ENCODE measurements at regions not wholly inside any gene's neighbourhood (a gene's known extent, or its start where the extent isn't known, plus 50 kb on each side); places are given as distances from the start of the nearest gene placed in this dataset.
"Not testable (repeated sequence)": the region's sequence is repeated elsewhere in the genome, so short reads cannot be mapped to it uniquely, and the experiment has no call there.

GRCh38 chr4:141332359-141333181, 111.9 kb downstream of the ZNF330 start:
- H3K36me3 Mint-ChIP-seq (ENCODE audit: low read depth); DNase-seq (ENCODE audit: low spot score); H3K27ac Mint-ChIP-seq; H3K4me3 Mint-ChIP-seq; H3K4me1 Mint-ChIP-seq (ENCODE audit: low read depth); H3K9me3 Mint-ChIP-seq: not testable (repeated sequence)
- peaks cover 41% of the 10 kb centered on the region for H3K27me3 Mint-ChIP-seq (ENCODE audit: low read depth)

- not testable (repeated sequence) for H3K27ac Mint-ChIP-seq; DNase-seq (ENCODE audit: low spot score); H3K4me1 Mint-ChIP-seq (ENCODE audit: low read depth); H3K4me3 Mint-ChIP-seq; H3K9me3 Mint-ChIP-seq; H3K36me3 Mint-ChIP-seq (ENCODE audit: low read depth)
- peaks cover 41% of the 10 kb centered on the region for H3K27me3 Mint-ChIP-seq (ENCODE audit: low read depth)
Measured at GRCh38 chr4:141333456-141334230, 112.9 kb downstream of the ZNF330 start.

- Mint-ChIP-seq H3K4me1 (ENCODE audit: low read depth) (no peaks in the 10 kb centered on the region), H3K27ac (no peak overlapping the region)
Measured at GRCh38 chr4:141335166-141335565, 114.5 kb downstream of the ZNF330 start.

DNA sequence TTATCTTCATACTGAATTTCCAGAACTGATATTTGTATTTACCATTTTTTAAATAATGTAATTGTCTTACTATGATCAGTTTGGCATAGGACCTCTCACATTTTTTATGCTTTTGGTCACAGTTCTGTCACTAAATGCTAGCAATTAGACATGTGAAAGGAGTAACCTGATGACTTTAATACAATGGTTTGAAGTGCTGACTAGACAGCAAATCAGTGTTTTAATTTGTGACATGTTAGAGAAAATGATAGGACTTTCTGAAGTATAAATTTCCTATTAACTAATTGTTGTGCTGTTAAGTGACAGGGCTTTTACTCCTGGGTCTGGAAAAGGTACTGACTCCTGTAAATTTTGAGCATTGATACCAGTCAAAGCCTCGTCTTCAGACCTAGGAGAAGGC, 117.5 kb downstream of the ZNF330 start:
- no peaks in the 10 kb centered on the region for H3K36me3 Mint-ChIP-seq (ENCODE audit: low read depth)
- no peak for DNase-seq (ENCODE audit: low spot score)
- no peak overlapping the region for H3K4me3 Mint-ChIP-seq
- no peaks in the 10 kb centered on the region for H3K9me3 Mint-ChIP-seq
- H3K27me3 Mint-ChIP-seq (ENCODE audit: low read depth) = peaks cover 24% of the 10 kb centered on the region
- no peaks in the 10 kb centered on the region for H3K4me1 Mint-ChIP-seq (ENCODE audit: low read depth)
- H3K27ac Mint-ChIP-seq = no peak overlapping the region

More at GRCh38 chr4:141335166-141335565, 114.5 kb downstream of the ZNF330 start:
- Mint-ChIP-seq H3K27me3 (ENCODE audit: low read depth) (peaks cover 37% of the 10 kb centered on the region), H3K36me3 (ENCODE audit: low read depth) (no peaks in the 10 kb centered on the region), H3K4me3 (no peak overlapping the region), H3K9me3 (no peaks in the 10 kb centered on the region)
- DNase-seq (ENCODE audit: low spot score) = no peak

- H3K36me3 Mint-ChIP-seq (ENCODE audit: low read depth) = no peaks in the 10 kb centered on the region
- H3K4me3 Mint-ChIP-seq = no peak overlapping the region
- DNase-seq (ENCODE audit: low spot score) = no peak
- peaks cover 15% of the 10 kb centered on the region for H3K27me3 Mint-ChIP-seq (ENCODE audit: low read depth)
- no peaks in the 10 kb centered on the region for H3K9me3 Mint-ChIP-seq
- no peak overlapping the region for H3K27ac Mint-ChIP-seq
- no peaks in the 10 kb centered on the region for H3K4me1 Mint-ChIP-seq (ENCODE audit: low read depth)
Measured at GRCh38 chr4:141339391-141339790, 118.7 kb downstream of the ZNF330 start.

DNA sequence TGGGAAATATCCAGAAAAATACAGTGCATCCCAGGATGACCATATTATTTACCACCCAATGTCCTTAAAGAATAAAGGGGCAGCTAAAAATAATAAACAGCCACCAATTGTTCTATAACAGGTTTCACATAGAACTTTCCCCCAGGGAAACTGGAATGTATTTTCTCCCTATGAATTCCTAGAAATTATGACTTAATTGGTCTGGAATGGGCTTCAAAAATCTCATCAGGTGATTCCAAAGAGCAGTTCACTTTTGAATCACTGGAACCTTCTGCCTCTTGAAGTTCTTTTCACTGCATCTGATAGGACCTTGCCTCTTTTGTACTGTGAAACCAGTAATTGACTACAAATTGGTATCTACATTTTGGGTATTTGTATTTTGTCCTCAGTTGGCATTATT, 119.3 kb downstream of the ZNF330 start:
- no peaks in the 10 kb centered on the region for H3K4me1 Mint-ChIP-seq (ENCODE audit: low read depth)
- DNase-seq (ENCODE audit: low spot score) = no peak
- H3K9me3 Mint-ChIP-seq = no peaks in the 10 kb centered on the region
- H3K27ac Mint-ChIP-seq = no peak overlapping the region
- H3K36me3 Mint-ChIP-seq (ENCODE audit: low read depth) = no peaks in the 10 kb centered on the region
- H3K27me3 Mint-ChIP-seq (ENCODE audit: low read depth) = peaks cover 11% of the 10 kb centered on the region
- H3K4me3 Mint-ChIP-seq = no peak overlapping the region

- no peak overlapping the region for H3K4me3 Mint-ChIP-seq
- H3K4me1 Mint-ChIP-seq (ENCODE audit: low read depth) = no peaks in the 10 kb centered on the region
- H3K27ac Mint-ChIP-seq = no peak overlapping the region
- no peaks in the 10 kb centered on the region for H3K36me3 Mint-ChIP-seq (ENCODE audit: low read depth)
- H3K9me3 Mint-ChIP-seq = no peaks in the 10 kb centered on the region
- no peak for DNase-seq (ENCODE audit: low spot score)
- H3K27me3 Mint-ChIP-seq (ENCODE audit: low read depth) = peaks cover 7% of the 10 kb centered on the region
Measured at GRCh38 chr4:141340458-141340857, 119.8 kb downstream of the ZNF330 start.

GRCh38 chr4:141346144-141346543, 125.4 kb downstream of the ZNF330 start:
- H3K9me3 Mint-ChIP-seq = no peaks in the 10 kb centered on the region
- no peaks in the 10 kb centered on the region for H3K4me1 Mint-ChIP-seq (ENCODE audit: low read depth)
- H3K36me3 Mint-ChIP-seq (ENCODE audit: low read depth) = no peaks in the 10 kb centered on the region
- DNase-seq (ENCODE audit: low spot score) = no peak
- H3K4me3 Mint-ChIP-seq = no peak overlapping the region
- peaks cover 11% of the 10 kb centered on the region for H3K27me3 Mint-ChIP-seq (ENCODE audit: low read depth)
- no peak overlapping the region for H3K27ac Mint-ChIP-seq

- no peak for DNase-seq (ENCODE audit: low spot score)
- no peak overlapping the region for H3K27ac Mint-ChIP-seq
- no peaks in the 10 kb centered on the region for H3K9me3 Mint-ChIP-seq
- no peak overlapping the region for H3K4me3 Mint-ChIP-seq
- peaks cover 9% of the 10 kb centered on the region for H3K27me3 Mint-ChIP-seq (ENCODE audit: low read depth)
- no peaks in the 10 kb centered on the region for H3K4me1 Mint-ChIP-seq (ENCODE audit: low read depth)
- H3K36me3 Mint-ChIP-seq (ENCODE audit: low read depth) = no peaks in the 10 kb centered on the region
Measured at GRCh38 chr4:141347684-141348083, 127.0 kb downstream of the ZNF330 start.

DNA sequence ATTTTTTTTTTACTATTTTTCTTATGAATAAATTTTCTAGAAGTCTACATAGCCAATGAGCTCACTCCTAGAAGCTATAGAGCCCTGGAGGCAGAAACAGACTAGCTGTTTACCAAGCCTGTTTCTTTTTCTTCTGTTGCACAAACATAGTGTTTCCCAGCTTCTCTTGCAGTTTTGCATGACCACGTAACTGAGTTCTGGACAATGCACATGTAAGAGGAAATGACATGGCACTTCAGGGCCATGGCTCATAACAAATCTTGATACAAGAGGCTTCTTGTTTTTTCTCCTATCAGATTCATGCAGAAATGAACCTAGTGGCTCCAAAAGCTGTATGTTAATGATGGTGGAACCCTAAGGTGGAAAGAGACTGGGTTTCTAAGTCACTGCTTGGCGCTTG, 127.4 kb downstream of the ZNF330 start:
- H3K4me1 Mint-ChIP-seq (ENCODE audit: low read depth) = no peaks in the 10 kb centered on the region
- H3K9me3 Mint-ChIP-seq = no peaks in the 10 kb centered on the region
- H3K36me3 Mint-ChIP-seq (ENCODE audit: low read depth) = no peaks in the 10 kb centered on the region
- H3K27ac Mint-ChIP-seq = no peak overlapping the region
- H3K27me3 Mint-ChIP-seq (ENCODE audit: low read depth) = peaks cover 9% of the 10 kb centered on the region
- no peak overlapping the region for H3K4me3 Mint-ChIP-seq
- DNase-seq (ENCODE audit: low spot score) = no peak

DNA sequence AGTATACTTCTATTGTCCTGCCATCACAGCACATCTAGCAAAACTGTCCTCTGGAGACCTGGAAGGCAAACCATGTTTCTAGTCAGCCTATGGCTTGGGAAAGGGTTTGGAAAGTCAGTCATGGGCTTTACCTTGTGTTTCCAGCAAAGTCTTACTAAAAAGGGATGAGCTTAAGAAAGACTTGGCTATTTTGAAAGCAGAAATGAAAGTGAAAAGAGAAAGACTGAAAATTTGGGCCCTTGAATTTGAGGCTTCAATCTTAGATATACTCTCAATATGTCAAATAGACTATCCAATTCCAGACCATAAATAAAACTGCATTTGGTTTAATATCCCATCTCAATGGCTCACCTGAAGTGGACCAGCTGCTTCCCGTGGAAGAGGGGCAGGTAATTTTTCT, 127.9 kb downstream of the ZNF330 start:
- Mint-ChIP-seq H3K9me3 (no peaks in the 10 kb centered on the region), H3K4me3 (no peak overlapping the region), H3K36me3 (ENCODE audit: low read depth) (no peaks in the 10 kb centered on the region), H3K27ac (no peak overlapping the region), H3K4me1 (ENCODE audit: low read depth) (no peaks in the 10 kb centered on the region), H3K27me3 (ENCODE audit: low read depth) (peaks cover 9% of the 10 kb centered on the region)
- no peak for DNase-seq (ENCODE audit: low spot score)

DNA sequence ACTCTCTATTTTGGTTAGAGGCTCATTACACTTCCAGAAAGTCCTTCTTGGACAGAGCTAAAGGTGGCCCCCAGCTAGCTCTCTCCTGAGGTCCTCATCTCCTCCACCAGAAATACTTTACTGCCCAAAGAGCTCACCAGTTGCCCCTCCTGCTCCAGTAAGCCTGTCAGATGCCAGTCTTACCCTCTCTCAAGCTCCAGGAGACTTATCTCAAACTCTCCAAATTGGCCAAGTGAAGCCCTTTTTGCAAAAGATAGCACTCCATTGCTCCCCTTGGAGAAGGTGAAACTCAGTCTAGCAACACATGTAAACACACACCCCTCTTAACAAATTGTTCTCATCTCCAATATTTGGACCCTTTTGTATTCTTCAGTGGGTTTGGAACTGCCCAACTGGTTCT, 128.5 kb downstream of the ZNF330 start:
- Mint-ChIP-seq H3K36me3 (ENCODE audit: low read depth) (no peaks in the 10 kb centered on the region), H3K9me3 (no peaks in the 10 kb centered on the region), H3K27me3 (ENCODE audit: low read depth) (peaks cover 9% of the 10 kb centered on the region), H3K27ac (no peak overlapping the region), H3K4me1 (ENCODE audit: low read depth) (no peaks in the 10 kb centered on the region), H3K4me3 (no peak overlapping the region)
- DNase-seq (ENCODE audit: low spot score) = no peak

DNA sequence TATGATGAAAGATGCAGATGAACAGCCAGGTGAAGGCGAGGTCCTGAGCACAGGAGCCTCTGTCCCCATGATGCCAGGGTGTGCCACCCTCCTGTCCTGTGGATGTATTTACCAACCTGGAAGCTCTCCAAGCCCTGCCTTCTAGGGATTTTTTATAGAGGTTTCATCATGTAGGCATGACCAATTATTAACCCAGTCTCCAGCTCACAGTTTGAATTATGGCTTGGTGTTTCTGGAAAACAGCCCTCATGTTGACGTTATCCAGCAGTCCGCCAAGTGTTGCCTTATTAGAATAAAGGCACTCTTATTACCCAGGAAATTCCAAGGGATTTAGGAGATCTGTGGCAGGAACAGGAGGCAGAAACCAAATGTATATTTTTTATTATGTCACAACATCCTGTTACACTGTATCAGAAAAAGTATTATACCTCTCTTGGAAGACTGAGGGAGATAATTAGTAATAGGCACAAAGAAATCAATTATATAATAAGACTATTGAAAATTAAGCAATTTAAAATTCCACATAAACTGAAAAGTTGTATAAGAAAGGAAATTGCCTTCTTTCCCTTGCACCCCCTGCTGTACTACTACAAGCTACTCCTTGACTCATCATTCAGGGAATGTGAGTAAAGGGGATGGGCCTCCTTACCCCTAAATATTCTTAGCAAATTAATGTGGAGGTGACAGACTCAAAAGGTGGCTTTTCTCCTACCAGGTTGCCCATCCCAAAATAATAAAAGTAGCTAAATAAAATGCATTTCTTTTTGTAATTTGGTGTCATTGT, 129.6 kb downstream of the ZNF330 start:
- H3K27ac Mint-ChIP-seq = no peak overlapping the region
- H3K27me3 Mint-ChIP-seq (ENCODE audit: low read depth) = peaks cover 9% of the 10 kb centered on the region
- H3K36me3 Mint-ChIP-seq (ENCODE audit: low read depth) = no peaks in the 10 kb centered on the region
- DNase-seq (ENCODE audit: low spot score) = no peak
- H3K9me3 Mint-ChIP-seq = no peaks in the 10 kb centered on the region
- no peak overlapping the region for H3K4me3 Mint-ChIP-seq
- no peaks in the 10 kb centered on the region for H3K4me1 Mint-ChIP-seq (ENCODE audit: low read depth)

- Mint-ChIP-seq H3K27me3 (ENCODE audit: low read depth) (peaks cover 4% of the 10 kb centered on the region), H3K4me1 (ENCODE audit: low read depth) (no peaks in the 10 kb centered on the region), H3K9me3 (no peaks in the 10 kb centered on the region), H3K27ac (no peak overlapping the region), H3K4me3 (no peak overlapping the region), H3K36me3 (ENCODE audit: low read depth) (no peaks in the 10 kb centered on the region)
- no peak for DNase-seq (ENCODE audit: low spot score)
Measured at GRCh38 chr4:141352331-141352730, 131.6 kb downstream of the ZNF330 start.
